ENCODE measurements at regions not wholly inside any gene's neighbourhood (a gene's known extent, or its start where the extent isn't known, plus 50 kb on each side); places are given as distances from the start of the nearest gene placed in this dataset.

GRCh38 chr15:36106640-36107335 lies 472.6 kb upstream of the CDIN1 start:
- Mint-ChIP-seq H3K36me3 (no peaks in the 10 kb centered on the region), H3K4me3 (no peak overlapping the region)

GRCh38 chr15:36108541-36108940 lies 470.9 kb upstream of the CDIN1 start:
- ATAC-seq (no peak), DNase-seq (no peak)
- POLR2A ChIA-PET = no interaction called here
- Mint-ChIP-seq H3K36me3 (no peaks in the 10 kb centered on the region), H3K27me3 (no peaks in the 10 kb centered on the region), H3K4me3 (no peak overlapping the region), H3K4me1 (no peaks in the 10 kb centered on the region), H3K9me3 (peaks cover 0 to 3% (median 0%) of the 10 kb centered on the region in 9 donors), H3K27ac (no peak overlapping the region)

More at GRCh38 chr15:36106640-36107335, 472.6 kb upstream of the CDIN1 start:
- no peaks in the 10 kb centered on the region for H3K4me1 Mint-ChIP-seq
- no peak for ATAC-seq
- DNase-seq = no peak
- H3K27ac Mint-ChIP-seq = no peak overlapping the region
- H3K27me3 Mint-ChIP-seq = no peaks in the 10 kb centered on the region
- H3K9me3 Mint-ChIP-seq = peaks cover 0 to 3% (median 0%) of the 10 kb centered on the region in 9 donors
- POLR2A ChIA-PET = no interaction called here

GRCh38 chr15:36109943-36110658 lies 469.3 kb upstream of the CDIN1 start:
- Mint-ChIP-seq H3K4me1 (no peaks in the 10 kb centered on the region), H3K27ac (no peak overlapping the region), H3K9me3 (peaks cover 0 to 8% (median 0%) of the 10 kb centered on the region in 9 donors), H3K36me3 (no peaks in the 10 kb centered on the region), H3K27me3 (peaks cover 0 to 2% (median 0%) of the 10 kb centered on the region in 5 donors), H3K4me3 (no peak overlapping the region)
- ATAC-seq (no peak), DNase-seq (no peak)
- POLR2A ChIA-PET = no interaction called here

- DNase-seq (no peak), ATAC-seq (no peak)
- Mint-ChIP-seq H3K27me3 (peaks cover 0 to 4% (median 0%) of the 10 kb centered on the region in 5 donors), H3K27ac (no peak overlapping the region), H3K4me1 (no peaks in the 10 kb centered on the region), H3K9me3 (peaks cover 0 to 11% (median 0%) of the 10 kb centered on the region in 9 donors), H3K36me3 (no peaks in the 10 kb centered on the region), H3K4me3 (no peak overlapping the region)
- POLR2A ChIA-PET = no interaction called here
Observed at GRCh38 chr15:36110659-36110993, 468.8 kb upstream of the CDIN1 start.

GRCh38 chr15:36117296-36117787 lies 462.1 kb upstream of the CDIN1 start:
- Mint-ChIP-seq H3K27me3 (peaks cover 0 to 4% (median 0%) of the 10 kb centered on the region in 5 donors), H3K9me3 (peaks cover 0 to 33% (median 5%) of the 10 kb centered on the region in 9 donors), H3K4me3 (no peak overlapping the region), H3K36me3 (peaks cover 0 to 3% (median 0%) of the 10 kb centered on the region in 3 donors), H3K27ac (no peak overlapping the region), H3K4me1 (no peaks in the 10 kb centered on the region)
- ATAC-seq (no peak), DNase-seq (no peak)
- POLR2A ChIA-PET = no interaction called here

- no peaks in the 10 kb centered on the region for H3K27me3 Mint-ChIP-seq
- H3K9me3 Mint-ChIP-seq = peaks cover 0 to 21% (median 1%) of the 10 kb centered on the region in 9 donors
- H3K36me3 Mint-ChIP-seq = no peaks in the 10 kb centered on the region
- H3K27ac Mint-ChIP-seq = no peak overlapping the region
- no peaks in the 10 kb centered on the region for H3K4me1 Mint-ChIP-seq
- POLR2A ChIA-PET = no interaction called here
- ATAC-seq (no peak), DNase-seq (no peak)
- H3K4me3 Mint-ChIP-seq = no peak overlapping the region
Observed at GRCh38 chr15:36126194-36126593, 453.2 kb upstream of the CDIN1 start.

GRCh38 chr15:36130641-36131310 lies 448.6 kb upstream of the CDIN1 start:
- Mint-ChIP-seq H3K4me1 (no peaks in the 10 kb centered on the region), H3K36me3 (no peaks in the 10 kb centered on the region), H3K9me3 (peaks cover 0 to 12% (median 0%) of the 10 kb centered on the region in 9 donors), H3K4me3 (no peak overlapping the region), H3K27ac (no peak overlapping the region), H3K27me3 (no peaks in the 10 kb centered on the region)
- DNase-seq = no peak
- POLR2A ChIA-PET = no interaction called here
- no peak for ATAC-seq

- H3K27ac Mint-ChIP-seq = no peak overlapping the region
- DNase-seq (no peak), ATAC-seq (no peak)
- H3K4me3 Mint-ChIP-seq = no peak overlapping the region
- no peaks in the 10 kb centered on the region for H3K4me1 Mint-ChIP-seq
- POLR2A ChIA-PET = no interaction called here
- peaks cover 0 to 4% (median 0%) of the 10 kb centered on the region in 3 donors for H3K36me3 Mint-ChIP-seq
- no peaks in the 10 kb centered on the region for H3K27me3 Mint-ChIP-seq
- H3K9me3 Mint-ChIP-seq = peaks cover 0 to 10% (median 0%) of the 10 kb centered on the region in 9 donors
Observed at GRCh38 chr15:36133742-36134141, 445.7 kb upstream of the CDIN1 start.

- H3K9me3 Mint-ChIP-seq = peaks cover 0 to 9% (median 3%) of the 10 kb centered on the region in 9 donors
- POLR2A ChIA-PET = no interaction called here
- no peak overlapping the region for H3K27ac Mint-ChIP-seq
- DNase-seq (no peak), ATAC-seq (no peak)
- no peak overlapping the region for H3K4me3 Mint-ChIP-seq
- peaks cover 0 to 4% (median 0%) of the 10 kb centered on the region in 3 donors for H3K36me3 Mint-ChIP-seq
- H3K4me1 Mint-ChIP-seq = no peaks in the 10 kb centered on the region
- H3K27me3 Mint-ChIP-seq = no peaks in the 10 kb centered on the region
Observed at GRCh38 chr15:36136049-36136448, 443.4 kb upstream of the CDIN1 start.

- Mint-ChIP-seq H3K9me3 (peaks cover 5 to 24% (median 11%) of the 10 kb centered on the region in 9 donors), H3K27me3 (peaks cover 0 to 2% (median 0%) of the 10 kb centered on the region in 5 donors), H3K4me3 (no peak overlapping the region), H3K27ac (no peak overlapping the region), H3K36me3 (no peaks in the 10 kb centered on the region), H3K4me1 (no peaks in the 10 kb centered on the region)
- POLR2A ChIA-PET = no interaction called here
- no peak for ATAC-seq
- no peak for DNase-seq
Observed at GRCh38 chr15:36152936-36153335, 426.5 kb upstream of the CDIN1 start.

GRCh38 chr15:36156879-36157427 lies 422.5 kb upstream of the CDIN1 start:
- no peak overlapping the region for H3K27ac Mint-ChIP-seq
- DNase-seq (no peak), ATAC-seq (no peak)
- no peaks in the 10 kb centered on the region for H3K36me3 Mint-ChIP-seq
- H3K4me3 Mint-ChIP-seq = no peak overlapping the region
- peaks cover 0 to 15% (median 0%) of the 10 kb centered on the region in 9 donors for H3K9me3 Mint-ChIP-seq
- H3K4me1 Mint-ChIP-seq = no peaks in the 10 kb centered on the region
- POLR2A ChIA-PET = interaction anchor here (0.6 kb wide), 1 partner anchor 1305 kb away, joined by 3 read pairs; no protein-coding TSS in a partner anchor
- peaks cover 0 to 2% (median 0%) of the 10 kb centered on the region in 5 donors for H3K27me3 Mint-ChIP-seq

GRCh38 chr15:36160351-36160750 lies 419.1 kb upstream of the CDIN1 start:
- H3K36me3 Mint-ChIP-seq = no peaks in the 10 kb centered on the region
- POLR2A ChIA-PET = no interaction called here
- no peak for DNase-seq
- peaks cover 0 to 2% (median 0%) of the 10 kb centered on the region in 5 donors for H3K27me3 Mint-ChIP-seq
- ATAC-seq = no peak
- H3K27ac Mint-ChIP-seq = no peak overlapping the region
- H3K9me3 Mint-ChIP-seq = peaks cover 0 to 20% (median 5%) of the 10 kb centered on the region in 9 donors
- no peak overlapping the region for H3K4me3 Mint-ChIP-seq
- no peaks in the 10 kb centered on the region for H3K4me1 Mint-ChIP-seq

GRCh38 chr15:36161108-36161507 lies 418.3 kb upstream of the CDIN1 start:
- no peak for DNase-seq
- no peaks in the 10 kb centered on the region for H3K4me1 Mint-ChIP-seq
- no peak overlapping the region for H3K27ac Mint-ChIP-seq
- POLR2A ChIA-PET = no interaction called here
- peaks cover 0 to 2% (median 0%) of the 10 kb centered on the region in 5 donors for H3K27me3 Mint-ChIP-seq
- no peak overlapping the region for H3K4me3 Mint-ChIP-seq
- H3K9me3 Mint-ChIP-seq = peaks cover 0 to 20% (median 2%) of the 10 kb centered on the region in 9 donors
- ATAC-seq = no peak
- H3K36me3 Mint-ChIP-seq = no peaks in the 10 kb centered on the region
